CD4-positive, alpha-beta T cell treated with Interleukin-17A for 4 hours (primary cell): ENCODE measurements at regions not wholly inside any gene's neighbourhood (a gene's known extent, or its start where the extent isn't known, plus 50 kb on each side); places are given as distances from the start of the nearest gene placed in this dataset.
"Not testable (repeated sequence)": the region's sequence is repeated elsewhere in the genome, so short reads cannot be mapped to it uniquely, and the experiment has no call there.

Experiments
- DNase-seq: peaks from one replicate; pipeline ENCODE4 v3.0.0-alpha.2; 2020; ENCODE audit warnings: mixed read lengths

- no peak for DNase-seq
Measured at GRCh38 chr9:31697956-31698355, 686.5 kb upstream of the ACO1 start.

DNA sequence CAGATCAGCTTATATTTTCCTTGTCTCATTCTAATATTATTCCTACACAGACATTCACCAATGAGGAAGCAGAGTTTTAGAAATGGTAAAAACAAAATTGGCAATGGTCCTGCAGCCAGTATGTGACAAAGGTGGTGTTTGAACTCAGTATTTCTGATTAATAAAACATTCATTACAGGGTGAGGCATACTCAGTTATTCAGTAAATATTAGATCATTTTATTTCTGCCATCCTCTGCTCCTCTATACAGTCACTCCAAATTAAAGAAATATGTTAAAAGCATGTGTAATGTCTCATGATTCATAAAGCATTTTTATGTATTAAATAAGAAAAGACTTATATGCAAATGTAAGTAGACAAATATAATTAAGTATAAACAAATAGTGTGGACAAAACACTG lies 684.6 kb upstream of the ACO1 start:
- no peak for DNase-seq

DNA sequence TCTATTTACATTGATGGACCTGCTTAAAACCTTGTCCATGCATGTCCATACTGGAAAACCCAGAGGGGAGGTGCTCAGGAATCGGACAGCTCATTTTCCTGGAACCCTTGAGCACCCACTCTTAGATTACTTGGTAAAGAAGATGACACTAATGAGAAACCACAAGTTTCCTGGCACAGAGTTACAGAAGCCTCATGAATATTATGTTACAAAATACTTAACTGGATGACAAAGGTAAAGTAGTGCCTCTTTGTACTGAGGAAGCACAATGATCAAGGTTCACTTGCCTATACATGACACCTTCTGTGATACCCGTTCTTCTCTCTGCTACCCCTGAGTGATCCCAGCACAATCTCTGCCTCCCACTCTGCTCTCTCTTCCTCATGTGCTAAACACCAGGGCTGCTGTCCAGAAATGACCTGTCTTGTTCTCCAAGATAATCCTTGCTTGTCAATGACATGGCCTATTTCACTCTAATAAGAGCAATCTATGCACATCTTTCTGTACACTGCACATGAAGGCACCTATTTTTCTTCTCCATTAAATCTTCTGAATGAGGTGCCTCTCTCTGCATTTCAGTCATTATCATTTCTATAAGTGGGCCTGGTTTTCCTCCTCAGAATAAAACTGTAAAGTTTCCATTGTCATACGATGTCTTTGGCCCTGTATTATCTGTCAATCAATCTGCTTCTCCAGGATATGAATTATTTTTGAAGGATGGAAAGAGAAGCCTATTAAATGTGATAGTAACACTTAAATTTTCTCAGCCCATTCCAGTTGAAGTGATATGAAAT lies 684.0 kb upstream of the ACO1 start:
- DNase-seq: no peak

GRCh38 chr9:31702957-31703356 lies 681.5 kb upstream of the ACO1 start:
- no peak for DNase-seq

DNA sequence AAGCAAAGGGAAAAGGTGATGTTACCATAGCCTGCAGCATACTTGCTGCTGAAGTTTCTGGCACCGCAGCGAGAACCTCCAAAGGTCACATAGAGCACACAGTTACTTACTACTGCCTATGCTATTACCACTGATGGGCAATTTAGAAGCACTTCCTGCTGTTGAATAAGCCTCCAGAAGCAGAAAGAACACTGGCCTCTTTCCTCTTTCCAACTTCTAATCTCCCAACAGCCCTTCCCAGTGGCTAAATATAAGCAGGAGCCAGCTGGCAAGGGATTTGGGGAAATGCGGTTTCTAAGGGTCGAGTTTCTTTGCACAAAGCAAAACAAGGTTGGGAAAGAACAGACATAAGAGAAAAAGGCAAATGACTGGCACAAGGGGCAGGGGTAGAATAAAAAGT lies 669.2 kb upstream of the ACO1 start:
- no peak for DNase-seq

- no peak for DNase-seq
Measured at GRCh38 chr9:31719262-31719661, 665.2 kb upstream of the ACO1 start.

GRCh38 chr9:31730398-31730797 lies 654.0 kb upstream of the ACO1 start:
- no peak for DNase-seq

DNA sequence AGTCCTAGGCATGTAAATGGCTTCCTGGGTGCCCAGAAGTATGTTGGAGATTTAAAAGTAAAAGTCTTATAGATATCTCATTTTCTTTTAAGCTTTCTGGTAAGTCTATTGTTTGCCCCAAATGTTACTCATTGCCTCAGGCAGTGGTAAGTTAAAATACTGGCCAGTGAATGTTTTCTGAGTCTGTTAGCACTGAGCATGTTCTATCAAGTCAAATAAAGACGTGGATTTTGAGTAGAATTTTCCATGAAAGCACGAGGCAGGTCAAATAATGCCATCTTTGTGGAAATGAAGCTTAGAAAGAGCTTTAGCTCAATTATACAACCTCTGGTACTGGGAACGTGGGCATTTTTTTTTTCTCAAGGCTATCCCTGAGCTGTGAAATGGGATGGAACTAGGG lies 651.3 kb upstream of the ACO1 start:
- DNase-seq: no peak

- DNase-seq: no peak
Measured at GRCh38 chr9:31736581-31737179, 647.8 kb upstream of the ACO1 start.

DNA sequence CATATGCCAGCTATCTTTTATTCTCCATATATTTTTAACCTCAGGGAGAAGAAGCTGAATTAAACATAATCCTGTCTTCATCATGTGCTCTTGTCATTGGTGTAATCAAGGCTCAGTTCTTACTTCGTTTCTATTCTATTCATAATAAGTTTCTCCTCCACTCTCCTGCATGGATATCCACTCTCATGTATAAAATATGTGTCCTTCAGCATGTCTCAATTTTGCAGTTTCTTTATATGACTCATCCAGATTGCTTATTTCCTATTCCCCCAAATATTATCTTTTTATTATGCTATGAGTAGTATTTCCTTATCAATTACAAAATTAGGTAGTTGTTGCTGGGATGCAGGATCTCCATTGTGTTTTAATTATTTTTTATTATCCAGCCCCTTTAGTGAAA lies 643.7 kb upstream of the ACO1 start:
- DNase-seq: no peak

GRCh38 chr9:31744589-31744988 lies 639.9 kb upstream of the ACO1 start:
- DNase-seq: no peak

DNA sequence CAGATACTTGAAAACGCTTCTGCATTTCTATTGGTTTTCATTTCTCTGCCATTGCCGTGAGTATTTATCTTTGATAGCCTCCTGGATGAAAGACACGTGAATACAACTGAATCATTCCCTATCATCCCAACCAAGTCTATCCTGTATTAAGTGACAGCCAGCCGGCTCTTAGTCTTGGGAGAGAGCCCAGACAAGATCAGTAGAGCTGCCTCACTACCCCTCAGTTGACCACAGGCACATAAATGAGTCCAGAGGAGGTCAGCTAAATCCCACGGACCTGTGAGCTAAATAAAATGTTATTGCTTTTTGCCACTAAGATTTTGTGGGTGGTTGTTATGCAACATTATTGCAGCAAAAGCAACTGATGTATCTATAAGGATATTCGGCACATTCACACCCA lies 639.0 kb upstream of the ACO1 start:
- DNase-seq: no peak

DNA sequence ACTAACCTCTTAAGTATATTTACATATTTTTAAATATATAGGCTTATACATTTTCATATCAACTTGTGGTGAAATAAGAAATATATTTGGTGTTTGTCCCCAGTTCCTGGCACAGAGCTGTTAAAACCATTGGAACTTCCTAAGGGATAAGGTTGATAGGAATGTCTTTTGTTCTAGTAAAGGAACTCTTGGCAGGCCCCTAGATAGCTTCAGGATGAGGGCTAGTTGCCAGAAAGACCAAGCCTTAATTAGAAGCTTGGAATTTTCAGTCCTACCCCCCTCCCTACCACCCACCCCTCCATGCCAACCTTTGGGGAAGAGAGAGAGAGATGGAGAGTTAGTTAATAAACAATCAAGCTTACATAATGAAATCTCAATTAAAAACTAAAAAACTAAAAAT lies 638.6 kb upstream of the ACO1 start:
- DNase-seq: no peak

DNA sequence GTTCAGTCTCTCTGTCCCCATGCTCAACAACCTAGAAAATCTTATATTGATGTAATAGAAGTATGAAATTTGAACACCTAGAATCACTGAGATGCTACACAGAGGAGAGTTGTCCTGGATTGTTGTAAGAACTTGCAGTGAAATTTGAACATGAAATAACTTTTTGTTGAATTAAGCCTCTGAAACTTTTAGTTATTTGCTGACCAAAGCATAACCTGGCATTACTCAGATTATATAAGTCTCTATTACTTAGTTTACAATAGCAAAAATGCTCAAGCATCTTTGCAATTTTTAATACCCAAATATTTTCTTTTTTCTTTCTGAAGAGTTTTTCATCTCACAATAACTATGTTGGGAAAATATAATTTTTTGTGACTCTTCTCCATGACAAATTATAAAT lies 630.7 kb upstream of the ACO1 start:
- no peak for DNase-seq

GRCh38 chr9:31759703-31760102 lies 624.7 kb upstream of the ACO1 start:
- DNase-seq: no peak

GRCh38 chr9:31774021-31774420 lies 610.4 kb upstream of the ACO1 start:
- DNase-seq: not testable (repeated sequence)

- DNase-seq: no peak
Measured at GRCh38 chr9:31774571-31774970, 609.9 kb upstream of the ACO1 start.

- no peak for DNase-seq
Measured at GRCh38 chr9:31776471-31776870, 608.0 kb upstream of the ACO1 start.

DNA sequence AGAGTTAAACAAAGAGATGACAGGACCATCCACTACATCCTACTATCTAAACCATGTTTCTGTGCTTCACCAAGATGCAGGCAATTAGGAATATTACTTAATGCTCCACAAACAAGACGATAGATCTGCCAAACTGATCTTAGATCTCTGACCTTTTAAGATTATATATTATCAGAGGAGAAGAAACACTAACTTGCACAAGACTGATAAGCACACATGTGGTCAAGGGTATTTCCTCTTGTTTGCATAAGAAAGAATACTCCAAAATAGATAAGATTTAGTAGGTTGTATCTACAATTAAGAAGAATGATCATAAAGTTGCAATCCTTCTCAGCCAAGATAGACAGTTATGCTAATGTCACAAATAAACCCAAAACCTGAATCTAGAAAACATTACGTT lies 601.0 kb upstream of the ACO1 start:
- no peak for DNase-seq

- DNase-seq: no peak
Measured at GRCh38 chr9:31790720-31791119, 593.7 kb upstream of the ACO1 start.

DNA sequence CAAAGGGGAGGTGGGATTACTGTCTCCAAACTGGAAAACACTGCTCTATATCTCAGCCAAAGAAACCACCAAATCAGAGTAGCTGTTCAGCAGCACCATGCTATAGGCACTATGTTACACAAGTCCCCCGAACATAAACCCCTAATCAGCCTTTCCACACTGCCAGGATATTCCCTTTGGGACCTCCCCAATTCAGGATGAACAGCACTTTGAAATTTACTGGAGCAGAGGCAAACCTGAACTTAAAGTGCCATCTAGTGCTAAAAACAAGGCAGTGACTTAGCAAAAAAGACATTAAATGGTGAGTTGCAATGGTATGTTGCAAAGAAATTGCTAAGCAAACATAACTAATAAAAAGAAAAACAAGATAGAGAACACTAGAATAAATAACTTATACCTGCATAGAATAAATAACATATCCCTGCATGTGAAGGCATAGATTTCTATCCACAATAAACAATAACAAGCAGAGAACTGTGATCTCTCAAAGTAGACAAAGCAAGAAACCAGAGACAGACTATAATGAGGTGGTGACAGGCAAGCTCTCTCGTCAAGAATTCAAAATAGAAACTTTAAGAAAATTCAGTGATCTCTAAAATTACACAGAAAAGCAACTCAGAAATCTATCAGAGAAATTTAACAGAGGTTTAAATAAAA lies 584.4 kb upstream of the ACO1 start:
- DNase-seq: no peak

DNA sequence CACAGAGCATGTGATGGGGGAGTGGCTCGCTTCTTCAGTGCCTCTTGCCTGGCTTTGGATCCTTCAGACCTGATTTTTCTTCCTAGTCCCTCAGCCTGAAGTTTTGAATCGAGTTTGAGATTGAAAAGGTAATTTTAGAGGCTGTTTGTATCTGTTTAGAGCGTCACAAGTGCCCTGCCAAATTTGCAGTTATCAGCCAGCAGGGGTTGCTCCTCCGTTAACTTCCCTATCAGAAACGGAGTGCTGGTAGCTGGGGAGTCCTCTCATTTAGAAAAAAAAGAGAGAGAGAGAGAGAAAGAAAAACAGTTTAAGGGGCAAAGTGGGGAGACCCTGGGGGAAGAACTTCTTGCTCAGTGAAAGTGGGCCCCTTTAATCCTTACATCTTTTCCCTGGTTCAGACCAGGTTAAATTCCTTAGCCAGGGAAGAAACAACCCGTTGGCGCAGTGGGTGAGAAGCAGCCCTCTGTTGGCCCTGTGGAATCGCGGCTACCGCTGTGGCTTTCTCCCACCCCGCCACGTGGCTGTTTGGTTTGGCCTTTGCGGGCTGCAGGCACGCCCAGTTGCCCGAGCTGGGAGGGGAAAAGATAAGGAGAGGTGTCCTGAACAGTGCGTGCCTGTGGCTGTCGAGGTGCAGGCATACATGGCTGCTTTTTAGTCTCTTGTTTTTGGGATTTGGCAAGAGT lies 576.7 kb upstream of the ACO1 start:
- DNase-seq: no peak

GRCh38 chr9:31808766-31809165 lies 575.7 kb upstream of the ACO1 start:
- no peak for DNase-seq

DNA sequence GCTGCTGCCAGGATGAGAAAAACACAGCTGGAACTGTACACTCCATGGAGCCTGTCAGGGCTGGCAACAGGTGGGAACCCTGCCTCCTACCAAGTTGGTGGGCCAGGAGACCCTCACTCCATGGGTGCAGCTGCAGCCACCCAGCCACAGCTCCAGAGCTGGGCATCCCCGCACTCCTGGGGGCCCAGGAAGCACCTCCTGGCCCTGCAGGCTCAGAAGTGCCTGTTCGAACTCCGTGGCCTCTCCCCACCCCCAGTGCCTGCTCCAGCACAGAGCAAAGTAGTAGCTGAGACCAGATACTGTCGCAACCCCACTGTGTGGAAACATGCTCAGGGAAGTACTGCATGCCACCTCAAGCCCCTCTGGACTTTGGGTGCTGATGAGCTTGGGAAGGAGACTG lies 564.0 kb upstream of the ACO1 start:
- no peak for DNase-seq
